ENCODE measurements at regions not wholly inside any gene's neighbourhood (a gene's known extent, or its start where the extent isn't known, plus 50 kb on each side); places are given as distances from the start of the nearest gene placed in this dataset.

DNA sequence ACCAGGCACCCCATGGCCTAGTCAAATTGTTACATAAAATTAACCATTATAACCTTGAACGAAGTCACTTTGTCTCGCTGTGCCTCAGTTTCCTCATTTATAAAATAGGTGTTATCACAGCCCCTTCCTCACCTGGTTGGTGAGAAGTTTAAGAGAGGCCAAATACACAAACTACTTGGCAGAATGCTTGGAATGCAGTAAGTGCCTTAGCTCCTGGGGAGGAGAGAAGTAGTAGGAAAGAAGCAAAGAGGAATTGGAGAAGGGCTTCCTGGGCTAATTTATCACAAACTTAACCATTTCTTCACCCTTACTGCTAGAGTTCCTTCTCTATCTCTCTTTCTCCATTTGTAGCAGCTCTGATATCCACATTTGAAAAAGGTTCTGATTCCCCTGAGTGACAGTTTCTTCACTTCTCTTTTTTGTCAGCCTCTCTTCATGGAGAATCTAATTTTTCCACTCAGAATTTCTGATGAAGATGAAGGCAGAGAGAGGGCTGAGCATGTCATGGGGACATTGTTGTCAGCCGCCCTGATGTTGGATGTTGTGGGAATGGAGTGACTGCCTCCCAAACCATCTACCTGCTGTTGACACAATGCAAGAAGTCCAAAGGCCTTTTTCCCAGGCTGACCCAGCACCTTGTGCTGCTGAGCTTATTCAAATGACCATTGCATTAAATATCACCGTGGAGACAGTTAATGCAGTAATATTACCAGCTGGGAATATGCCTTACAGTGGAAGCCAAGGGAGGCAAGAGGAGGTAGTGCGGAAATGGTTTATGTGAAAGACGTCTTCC is 60.4 kb downstream of the BOD1L2 start:
- TF ChIP-seq, protein P1, sequence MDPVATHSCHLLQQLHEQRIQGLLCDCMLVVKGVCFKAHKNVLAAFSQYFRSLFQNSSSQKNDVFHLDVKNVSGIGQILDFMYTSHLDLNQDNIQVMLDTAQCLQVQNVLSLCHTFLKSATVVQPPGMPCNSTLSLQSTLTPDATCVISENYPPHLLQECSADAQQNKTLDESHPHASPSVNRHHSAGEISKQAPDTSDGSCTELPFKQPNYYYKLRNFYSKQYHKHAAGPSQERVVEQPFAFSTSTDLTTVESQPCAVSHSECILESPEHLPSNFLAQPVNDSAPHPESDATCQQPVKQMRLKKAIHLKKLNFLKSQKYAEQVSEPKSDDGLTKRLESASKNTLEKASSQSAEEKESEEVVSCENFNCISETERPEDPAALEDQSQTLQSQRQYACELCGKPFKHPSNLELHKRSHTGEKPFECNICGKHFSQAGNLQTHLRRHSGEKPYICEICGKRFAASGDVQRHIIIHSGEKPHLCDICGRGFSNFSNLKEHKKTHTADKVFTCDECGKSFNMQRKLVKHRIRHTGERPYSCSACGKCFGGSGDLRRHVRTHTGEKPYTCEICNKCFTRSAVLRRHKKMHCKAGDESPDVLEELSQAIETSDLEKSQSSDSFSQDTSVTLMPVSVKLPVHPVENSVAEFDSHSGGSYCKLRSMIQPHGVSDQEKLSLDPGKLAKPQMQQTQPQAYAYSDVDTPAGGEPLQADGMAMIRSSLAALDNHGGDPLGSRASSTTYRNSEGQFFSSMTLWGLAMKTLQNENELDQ (tag by site-specific recombination; IDR thresholded peaks at IDR 0.05; ENCODE audit: low read depth): no peak
- TF ChIP-seq, protein P2, sequence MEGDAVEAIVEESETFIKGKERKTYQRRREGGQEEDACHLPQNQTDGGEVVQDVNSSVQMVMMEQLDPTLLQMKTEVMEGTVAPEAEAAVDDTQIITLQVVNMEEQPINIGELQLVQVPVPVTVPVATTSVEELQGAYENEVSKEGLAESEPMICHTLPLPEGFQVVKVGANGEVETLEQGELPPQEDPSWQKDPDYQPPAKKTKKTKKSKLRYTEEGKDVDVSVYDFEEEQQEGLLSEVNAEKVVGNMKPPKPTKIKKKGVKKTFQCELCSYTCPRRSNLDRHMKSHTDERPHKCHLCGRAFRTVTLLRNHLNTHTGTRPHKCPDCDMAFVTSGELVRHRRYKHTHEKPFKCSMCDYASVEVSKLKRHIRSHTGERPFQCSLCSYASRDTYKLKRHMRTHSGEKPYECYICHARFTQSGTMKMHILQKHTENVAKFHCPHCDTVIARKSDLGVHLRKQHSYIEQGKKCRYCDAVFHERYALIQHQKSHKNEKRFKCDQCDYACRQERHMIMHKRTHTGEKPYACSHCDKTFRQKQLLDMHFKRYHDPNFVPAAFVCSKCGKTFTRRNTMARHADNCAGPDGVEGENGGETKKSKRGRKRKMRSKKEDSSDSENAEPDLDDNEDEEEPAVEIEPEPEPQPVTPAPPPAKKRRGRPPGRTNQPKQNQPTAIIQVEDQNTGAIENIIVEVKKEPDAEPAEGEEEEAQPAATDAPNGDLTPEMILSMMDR (tag by site-specific recombination; IDR thresholded peaks at IDR 0.05): no peak
- TF ChIP-seq, protein P3, sequence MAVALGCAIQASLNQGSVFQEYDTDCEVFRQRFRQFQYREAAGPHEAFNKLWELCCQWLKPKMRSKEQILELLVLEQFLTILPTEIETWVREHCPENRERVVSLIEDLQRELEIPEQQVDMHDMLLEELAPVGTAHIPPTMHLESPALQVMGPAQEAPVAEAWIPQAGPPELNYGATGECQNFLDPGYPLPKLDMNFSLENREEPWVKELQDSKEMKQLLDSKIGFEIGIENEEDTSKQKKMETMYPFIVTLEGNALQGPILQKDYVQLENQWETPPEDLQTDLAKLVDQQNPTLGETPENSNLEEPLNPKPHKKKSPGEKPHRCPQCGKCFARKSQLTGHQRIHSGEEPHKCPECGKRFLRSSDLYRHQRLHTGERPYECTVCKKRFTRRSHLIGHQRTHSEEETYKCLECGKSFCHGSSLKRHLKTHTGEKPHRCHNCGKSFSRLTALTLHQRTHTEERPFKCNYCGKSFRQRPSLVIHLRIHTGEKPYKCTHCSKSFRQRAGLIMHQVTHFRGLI (tag by site-specific recombination; IDR thresholded peaks at IDR 0.05): no peak
- TF ChIP-seq, protein P4, sequence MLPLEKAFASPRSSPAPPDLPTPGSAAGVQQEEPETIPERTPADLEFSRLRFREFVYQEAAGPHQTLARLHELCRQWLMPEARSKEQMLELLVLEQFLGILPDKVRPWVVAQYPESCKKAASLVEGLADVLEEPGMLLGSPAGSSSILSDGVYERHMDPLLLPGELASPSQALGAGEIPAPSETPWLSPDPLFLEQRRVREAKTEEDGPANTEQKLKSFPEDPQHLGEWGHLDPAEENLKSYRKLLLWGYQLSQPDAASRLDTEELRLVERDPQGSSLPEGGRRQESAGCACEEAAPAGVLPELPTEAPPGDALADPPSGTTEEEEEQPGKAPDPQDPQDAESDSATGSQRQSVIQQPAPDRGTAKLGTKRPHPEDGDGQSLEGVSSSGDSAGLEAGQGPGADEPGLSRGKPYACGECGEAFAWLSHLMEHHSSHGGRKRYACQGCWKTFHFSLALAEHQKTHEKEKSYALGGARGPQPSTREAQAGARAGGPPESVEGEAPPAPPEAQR (tag by site-specific recombination; IDR thresholded peaks at IDR 0.05): no peak
- TF ChIP-seq ZNF121 (tag by site-specific recombination; IDR thresholded peaks at IDR 0.05) (no peak), REPIN1 (tag by site-specific recombination; IDR thresholded peaks at IDR 0.05; ENCODE audit: low read depth) (no peak), ZNF138 (tag by site-specific recombination; IDR thresholded peaks at IDR 0.05; ENCODE audit: borderline replicate concordance) (no peak), YY1 (tag by site-specific recombination; IDR thresholded peaks at IDR 0.05) (no peak), ZFP37 (tag by site-specific recombination; IDR thresholded peaks at IDR 0.05) (no peak)
- TF ChIP-seq, protein P5, sequence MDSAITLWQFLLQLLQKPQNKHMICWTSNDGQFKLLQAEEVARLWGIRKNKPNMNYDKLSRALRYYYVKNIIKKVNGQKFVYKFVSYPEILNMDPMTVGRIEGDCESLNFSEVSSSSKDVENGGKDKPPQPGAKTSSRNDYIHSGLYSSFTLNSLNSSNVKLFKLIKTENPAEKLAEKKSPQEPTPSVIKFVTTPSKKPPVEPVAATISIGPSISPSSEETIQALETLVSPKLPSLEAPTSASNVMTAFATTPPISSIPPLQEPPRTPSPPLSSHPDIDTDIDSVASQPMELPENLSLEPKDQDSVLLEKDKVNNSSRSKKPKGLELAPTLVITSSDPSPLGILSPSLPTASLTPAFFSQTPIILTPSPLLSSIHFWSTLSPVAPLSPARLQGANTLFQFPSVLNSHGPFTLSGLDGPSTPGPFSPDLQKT (IDR thresholded peaks at IDR 0.05; ENCODE audit: borderline replicate concordance, low read depth, low read length): no peak
- TF ChIP-seq, protein P6, sequence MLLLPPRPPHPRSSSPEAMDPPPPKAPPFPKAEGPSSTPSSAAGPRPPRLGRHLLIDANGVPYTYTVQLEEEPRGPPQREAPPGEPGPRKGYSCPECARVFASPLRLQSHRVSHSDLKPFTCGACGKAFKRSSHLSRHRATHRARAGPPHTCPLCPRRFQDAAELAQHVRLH (tag by site-specific recombination; IDR thresholded peaks at IDR 0.05): no peak
